ENCODE measurements at regions not wholly inside any gene's neighbourhood (a gene's known extent, or its start where the extent isn't known, plus 50 kb on each side); places are given as distances from the start of the nearest gene placed in this dataset.

DNA sequence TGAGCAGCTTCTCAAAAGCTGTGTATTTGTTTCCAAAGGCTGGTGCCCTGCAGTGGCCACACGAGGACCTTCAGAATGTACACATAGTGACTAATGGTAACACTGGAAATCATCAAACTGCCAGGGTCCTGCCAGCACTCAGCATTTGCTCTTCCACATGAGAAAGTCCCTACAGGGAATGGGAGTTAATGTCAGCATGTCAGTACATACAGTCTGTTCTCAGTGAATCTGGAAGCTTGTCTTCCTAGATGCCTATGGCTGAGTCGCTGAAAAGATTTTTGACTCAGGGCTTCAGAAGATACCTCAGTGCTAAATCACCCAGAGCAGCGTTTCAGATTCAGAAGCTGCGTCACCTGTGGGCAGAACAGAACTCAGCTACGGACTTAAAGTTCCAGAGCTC is 108.2 kb downstream of the CDC7 start:
- TF ChIP-seq, protein P1, sequence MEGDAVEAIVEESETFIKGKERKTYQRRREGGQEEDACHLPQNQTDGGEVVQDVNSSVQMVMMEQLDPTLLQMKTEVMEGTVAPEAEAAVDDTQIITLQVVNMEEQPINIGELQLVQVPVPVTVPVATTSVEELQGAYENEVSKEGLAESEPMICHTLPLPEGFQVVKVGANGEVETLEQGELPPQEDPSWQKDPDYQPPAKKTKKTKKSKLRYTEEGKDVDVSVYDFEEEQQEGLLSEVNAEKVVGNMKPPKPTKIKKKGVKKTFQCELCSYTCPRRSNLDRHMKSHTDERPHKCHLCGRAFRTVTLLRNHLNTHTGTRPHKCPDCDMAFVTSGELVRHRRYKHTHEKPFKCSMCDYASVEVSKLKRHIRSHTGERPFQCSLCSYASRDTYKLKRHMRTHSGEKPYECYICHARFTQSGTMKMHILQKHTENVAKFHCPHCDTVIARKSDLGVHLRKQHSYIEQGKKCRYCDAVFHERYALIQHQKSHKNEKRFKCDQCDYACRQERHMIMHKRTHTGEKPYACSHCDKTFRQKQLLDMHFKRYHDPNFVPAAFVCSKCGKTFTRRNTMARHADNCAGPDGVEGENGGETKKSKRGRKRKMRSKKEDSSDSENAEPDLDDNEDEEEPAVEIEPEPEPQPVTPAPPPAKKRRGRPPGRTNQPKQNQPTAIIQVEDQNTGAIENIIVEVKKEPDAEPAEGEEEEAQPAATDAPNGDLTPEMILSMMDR (IDR thresholded peaks at IDR 0.05): no peak
- no peak for TF ChIP-seq POLR2A (IDR thresholded peaks at IDR 0.05)

Data from uterus (tissue), 2 donors.